ENCODE measurements at regions not wholly inside any gene's neighbourhood (a gene's known extent, or its start where the extent isn't known, plus 50 kb on each side); places are given as distances from the start of the nearest gene placed in this dataset.

DNA sequence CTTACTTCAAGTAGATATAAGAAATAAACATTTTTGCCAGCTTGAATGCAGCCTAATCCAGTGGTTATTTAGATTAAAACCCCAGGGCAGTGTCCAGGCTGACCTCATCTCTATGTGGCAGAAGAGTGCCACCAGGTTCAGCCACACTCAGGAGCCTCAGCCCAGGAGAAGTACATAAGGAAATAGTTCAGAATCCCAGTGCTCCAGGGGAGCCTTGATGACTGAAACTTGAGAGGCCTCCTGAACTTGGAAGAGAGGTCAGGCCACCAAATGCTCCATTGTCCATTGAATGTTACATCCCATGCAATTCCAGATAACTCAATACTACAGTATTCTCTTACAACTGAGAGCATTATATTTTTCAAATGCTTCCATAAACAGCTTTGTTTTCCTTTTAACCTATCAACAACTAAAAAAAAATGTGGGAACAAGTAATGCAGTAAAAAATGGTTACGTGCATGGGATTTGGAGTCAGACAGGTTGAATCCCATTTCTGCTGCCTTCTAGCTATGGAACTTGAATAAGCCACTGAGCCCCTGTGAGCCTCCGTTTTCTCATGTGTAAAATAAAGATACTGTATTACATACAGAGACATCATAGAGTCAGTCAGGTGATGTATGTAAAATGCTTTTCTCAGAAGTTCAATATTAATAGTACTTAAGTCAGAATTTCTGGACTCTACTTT lies 248.0 kb downstream of the PLPP3 start:
- H3K4me3 ChIP-seq (ENCODE audit: low read depth, low read length): no peak overlapping the region
- DNase-seq (ENCODE audit: low read depth): no peak
- TF ChIP-seq, protein P1, sequence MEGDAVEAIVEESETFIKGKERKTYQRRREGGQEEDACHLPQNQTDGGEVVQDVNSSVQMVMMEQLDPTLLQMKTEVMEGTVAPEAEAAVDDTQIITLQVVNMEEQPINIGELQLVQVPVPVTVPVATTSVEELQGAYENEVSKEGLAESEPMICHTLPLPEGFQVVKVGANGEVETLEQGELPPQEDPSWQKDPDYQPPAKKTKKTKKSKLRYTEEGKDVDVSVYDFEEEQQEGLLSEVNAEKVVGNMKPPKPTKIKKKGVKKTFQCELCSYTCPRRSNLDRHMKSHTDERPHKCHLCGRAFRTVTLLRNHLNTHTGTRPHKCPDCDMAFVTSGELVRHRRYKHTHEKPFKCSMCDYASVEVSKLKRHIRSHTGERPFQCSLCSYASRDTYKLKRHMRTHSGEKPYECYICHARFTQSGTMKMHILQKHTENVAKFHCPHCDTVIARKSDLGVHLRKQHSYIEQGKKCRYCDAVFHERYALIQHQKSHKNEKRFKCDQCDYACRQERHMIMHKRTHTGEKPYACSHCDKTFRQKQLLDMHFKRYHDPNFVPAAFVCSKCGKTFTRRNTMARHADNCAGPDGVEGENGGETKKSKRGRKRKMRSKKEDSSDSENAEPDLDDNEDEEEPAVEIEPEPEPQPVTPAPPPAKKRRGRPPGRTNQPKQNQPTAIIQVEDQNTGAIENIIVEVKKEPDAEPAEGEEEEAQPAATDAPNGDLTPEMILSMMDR (IDR thresholded peaks at IDR 0.05; ENCODE audit: low read depth, low read length, missing control alignments): no peak

DNA sequence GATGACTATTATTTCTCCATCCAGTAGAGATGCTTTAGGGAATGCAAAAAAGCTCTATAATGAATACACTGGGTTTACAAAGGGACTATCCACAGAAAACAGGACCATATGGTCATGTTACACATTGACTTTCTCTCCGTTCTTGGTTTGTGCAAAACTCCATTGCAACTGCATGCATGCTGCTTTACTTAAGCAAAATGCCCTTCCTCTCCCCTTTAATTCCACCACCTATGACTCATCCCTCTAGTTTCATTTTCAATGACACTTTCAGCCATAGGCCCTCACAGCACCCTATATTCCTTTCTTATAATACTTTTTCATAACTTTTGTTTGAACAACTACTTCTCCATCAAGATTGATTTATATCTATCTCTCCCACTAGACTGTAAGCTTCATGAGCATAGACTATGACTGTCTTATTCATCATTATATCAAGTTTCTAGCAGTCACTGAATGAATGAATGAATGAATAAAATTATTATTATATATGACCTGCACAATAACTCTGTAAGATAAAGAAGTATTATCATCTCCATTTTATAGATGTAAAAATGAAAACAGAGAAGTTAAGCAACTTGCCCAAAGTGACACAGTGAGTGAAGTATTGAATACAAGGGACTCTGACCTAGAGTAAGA lies 248.9 kb downstream of the PLPP3 start:
- DNase-seq (ENCODE audit: low read depth): no peak
- no peak overlapping the region for H3K4me3 ChIP-seq (ENCODE audit: low read depth, low read length)
- TF ChIP-seq, protein P1 (IDR thresholded peaks at IDR 0.05; ENCODE audit: low read depth, low read length, missing control alignments): no peak

DNA sequence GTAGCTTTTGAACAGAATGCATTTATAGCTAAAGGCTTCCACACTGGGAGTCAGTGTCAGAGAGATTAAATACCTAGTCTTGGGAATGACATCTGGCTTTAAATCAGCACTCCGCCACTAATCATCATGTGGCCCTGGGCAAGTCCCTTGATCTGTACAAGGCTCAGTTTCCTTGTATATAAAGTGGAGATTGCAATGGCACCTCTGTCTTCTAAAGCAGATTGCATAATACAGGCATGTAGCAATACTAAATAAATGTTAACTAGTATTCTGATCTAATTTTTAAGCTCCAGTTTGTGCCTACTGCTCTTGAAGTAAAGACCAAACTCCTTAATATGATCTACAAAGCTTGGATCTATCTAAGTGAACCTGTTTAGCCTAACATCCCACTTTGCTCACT lies 249.4 kb downstream of the PLPP3 start:
- TF ChIP-seq, protein P1 (IDR thresholded peaks at IDR 0.05; ENCODE audit: low read depth, low read length, missing control alignments): no peak
- no peak for DNase-seq (ENCODE audit: low read depth)
- no peak overlapping the region for H3K4me3 ChIP-seq (ENCODE audit: low read depth, low read length)

DNA sequence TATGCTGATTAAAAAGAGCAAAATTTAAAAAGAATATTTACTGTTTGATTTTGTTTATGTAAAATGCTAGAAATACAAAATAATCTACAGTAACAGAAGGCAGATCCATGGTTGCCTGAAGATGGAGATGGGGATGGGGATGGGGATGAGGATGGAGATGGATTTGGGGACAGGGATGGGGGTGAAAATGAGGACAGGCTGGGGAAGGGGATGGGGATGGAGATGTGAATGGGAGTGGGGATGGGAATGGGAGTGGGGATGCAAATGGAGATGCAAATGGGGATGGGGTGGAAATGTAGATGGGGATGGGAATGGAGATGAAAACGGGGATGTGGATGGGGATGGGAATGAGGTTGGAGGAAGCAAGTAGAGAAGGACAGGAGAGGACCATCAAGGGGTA lies 252.2 kb downstream of the PLPP3 start:
- TF ChIP-seq, protein P1 (IDR thresholded peaks at IDR 0.05; ENCODE audit: low read depth, low read length, missing control alignments): no peak
- DNase-seq (ENCODE audit: low read depth): no peak
- H3K4me3 ChIP-seq (ENCODE audit: low read depth, low read length): no peak overlapping the region

DNA sequence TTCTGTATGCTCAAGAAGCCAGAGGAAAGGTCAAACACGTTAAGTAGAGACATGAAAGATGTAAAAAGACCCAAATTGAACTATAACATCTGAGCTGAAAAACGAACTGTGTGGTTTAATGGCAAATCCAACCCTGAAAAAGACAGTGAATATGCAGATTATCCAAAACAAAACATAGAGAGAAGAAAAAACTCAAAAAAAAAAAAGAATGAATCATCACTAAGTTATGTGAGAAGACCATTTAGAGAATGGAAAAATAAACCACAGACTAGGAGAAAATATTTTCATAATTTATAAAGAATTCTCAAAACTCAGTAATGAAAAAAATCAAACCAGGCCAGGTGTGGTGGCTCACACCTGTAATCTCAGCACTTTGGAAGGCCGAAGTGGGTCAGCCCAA lies 253.3 kb downstream of the PLPP3 start:
- no peak overlapping the region for H3K4me3 ChIP-seq (ENCODE audit: low read depth, low read length)
- no peak for DNase-seq (ENCODE audit: low read depth)
- TF ChIP-seq, protein P1 (IDR thresholded peaks at IDR 0.05; ENCODE audit: low read depth, low read length, missing control alignments): no peak

DNA sequence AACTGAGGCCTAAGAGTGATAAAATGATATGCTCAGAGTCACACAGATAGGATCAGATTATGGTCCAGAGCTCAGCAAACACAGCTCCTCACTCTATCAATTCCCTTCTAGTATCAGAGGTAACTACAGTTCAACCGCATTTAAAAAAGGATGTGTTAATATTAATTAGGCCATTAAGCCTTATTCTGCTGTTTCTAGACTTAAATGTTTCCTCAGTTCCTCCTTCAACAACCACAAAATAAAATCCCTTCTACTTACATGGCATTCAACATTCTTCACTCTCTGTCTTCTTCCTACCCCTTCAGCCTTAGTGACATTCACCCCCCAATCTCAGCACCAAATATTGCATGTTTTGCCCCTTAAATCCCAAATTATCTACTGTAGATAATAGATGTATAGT lies 254.9 kb downstream of the PLPP3 start:
- no peak for DNase-seq (ENCODE audit: low read depth)
- TF ChIP-seq, protein P1 (IDR thresholded peaks at IDR 0.05; ENCODE audit: low read depth, low read length, missing control alignments): no peak
- no peak overlapping the region for H3K4me3 ChIP-seq (ENCODE audit: low read depth, low read length)

DNA sequence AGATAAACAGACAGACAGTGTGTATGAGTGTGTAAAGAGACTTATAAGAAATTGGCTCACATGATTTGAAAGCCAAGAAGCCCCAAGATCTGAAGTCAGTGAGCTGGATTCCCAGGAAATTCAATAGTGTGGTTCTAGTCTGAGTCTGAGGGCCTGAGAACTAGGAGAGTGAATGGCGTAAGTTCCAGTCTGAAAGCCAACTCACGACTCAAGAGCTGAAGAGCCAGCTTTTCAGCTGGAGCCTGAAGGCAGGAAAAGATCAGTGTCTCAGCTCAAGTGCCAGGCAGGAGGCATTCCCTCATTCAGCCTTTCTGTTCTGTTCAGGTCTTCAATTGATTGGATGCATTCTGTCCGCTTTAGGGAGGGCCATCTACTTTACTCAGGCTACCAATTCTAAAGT lies 257.2 kb downstream of the PLPP3 start:
- DNase-seq (ENCODE audit: low read depth): no peak
- TF ChIP-seq, protein P1 (IDR thresholded peaks at IDR 0.05; ENCODE audit: low read depth, low read length, missing control alignments): no peak
- H3K4me3 ChIP-seq (ENCODE audit: low read depth, low read length): no peak overlapping the region

Measured in GM12864 (cell line).